PC-9 (cell line): ENCODE measurements at regions not wholly inside any gene's neighbourhood (a gene's known extent, or its start where the extent isn't known, plus 50 kb on each side); places are given as distances from the start of the nearest gene placed in this dataset.

Source experiments
- CTCF ChIP-seq: fragments of 200-600 bp; sonication (generic); conservative IDR thresholded peaks from 2 replicates; pipeline ENCODE4 v1.6.1; 2017; ENCODE audit warnings: mixed run types, antibody characterized with exemption, mild to moderate bottlenecking, moderate library complexity
- EZH2 ChIP-seq: fragments of 200-600 bp; sonication (generic); IDR thresholded peaks from 2 replicates; pipeline ENCODE4 v1.8.0; 2017; ENCODE audit warnings: antibody characterized with exemption, low read depth

GRCh38 chr14:83873669-83874068 lies 1656.3 kb upstream of the FLRT2 start:
- TF ChIP-seq CTCF (no peak), EZH2 (no peak)
